Spleen (tissue), 7 donors: ENCODE measurements at regions not wholly inside any gene's neighbourhood (a gene's known extent, or its start where the extent isn't known, plus 50 kb on each side); places are given as distances from the start of the nearest gene placed in this dataset.

Source experiments
- CTCF ChIP-seq, 11 experiments: fragments of 200-600 bp in 7 of 11; fragments of 450-650 bp in 4 of 11; sonication (generic) in 4 of 11; IDR thresholded peaks in 8 of 11; conservative IDR thresholded peaks in 3 of 11; 1 replicate in 7 of 11; 2 replicates in 4 of 11; pipeline versions ENCODE4 v1.4.0 to v1.8.0; 2016 to 2021; ENCODE audit warnings: antibody characterized with exemption in 11 of 11, inconsistent platforms in 4 of 11, mild to moderate bottlenecking in 1 of 11
- POLR2A ChIP-seq, 3 donors: fragments of 450-650 bp; IDR thresholded peaks; one replicate each; pipeline ENCODE4 v1.5.1; 2017; ENCODE audit warnings: antibody characterized with exemption in 3 of 3, mild to moderate bottlenecking in 1 of 3
- donor health status: DM: no; HTN: no; CAD: no; lungs with moderate emphysema.
- donor health status: DM: no; HTN: no; CAD: no.
- donor health status: DM: no; HTN: no; CAD: no.

GRCh38 chr6:121612927-121613326 lies 177.5 kb downstream of the GJA1 start:
- TF ChIP-seq CTCF (IDR thresholded peaks at IDR 0.05 in 8 of 11, conservative IDR thresholded peaks at IDR 0.05 in 3 of 11) (no peak), POLR2A (IDR thresholded peaks at IDR 0.05) (no peak)
